Right ventricle myocardium superior (tissue), 1 donor: ENCODE measurements at regions not wholly inside any gene's neighbourhood (a gene's known extent, or its start where the extent isn't known, plus 50 kb on each side); places are given as distances from the start of the nearest gene placed in this dataset.
A peak's percentile ranks its signal among the peaks of the same experiment; 100 is the strongest.

Source experiments
- ATAC-seq: fragments of 200-7000 bp; cut with Tn5 transposase; one replicate; pipeline ENCODE4 v1.9.1; 2020; ENCODE audit warnings: mild to moderate bottlenecking; ENCODE audit not compliant: poor library complexity
- DNase-seq: peaks from one replicate; pipeline ENCODE4 v3.0.0-alpha.2; 2020
- intact Hi-C: fragments of 100-400 bp; cut with DNase I; formaldehyde crosslinking; loops from one replicate; pipeline ENCODE4 v1.11.2; 2022
- donor health status: DM: no; HTN: yes; CAD: no; lungs with severe emphysema.

- DNase-seq (no peak), ATAC-seq (no peak)
- intact Hi-C loops, result no loop called here
Measured at GRCh38 chr3:161766331-161766730, 269.7 kb downstream of the OTOL1 start.

- DNase-seq, result no peak
- intact Hi-C loops, result no loop called here
- no peak for ATAC-seq
Measured at GRCh38 chr3:161770484-161771386, 274.1 kb downstream of the OTOL1 start.

DNA sequence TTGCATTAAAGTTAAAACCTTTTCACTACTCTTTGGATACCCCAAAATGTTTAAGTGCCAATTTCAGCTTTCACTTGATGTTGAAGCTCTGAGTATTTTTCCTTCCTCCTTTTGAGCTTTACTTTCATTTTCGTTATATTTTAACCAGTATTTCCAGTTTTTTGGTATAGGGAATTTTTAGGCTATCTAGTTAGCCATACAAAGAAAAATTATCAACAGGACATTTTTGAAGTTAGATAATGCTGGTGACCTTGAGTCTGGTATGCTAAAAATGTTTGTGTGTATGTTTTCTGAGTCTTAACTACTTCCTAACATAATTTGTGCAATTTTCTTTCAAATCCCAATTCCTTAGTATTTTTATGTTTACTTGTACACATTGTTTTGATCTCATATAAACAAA lies 284.8 kb downstream of the OTOL1 start:
- ATAC-seq (no peak), DNase-seq (no peak)
- intact Hi-C loops, result no loop called here

DNA sequence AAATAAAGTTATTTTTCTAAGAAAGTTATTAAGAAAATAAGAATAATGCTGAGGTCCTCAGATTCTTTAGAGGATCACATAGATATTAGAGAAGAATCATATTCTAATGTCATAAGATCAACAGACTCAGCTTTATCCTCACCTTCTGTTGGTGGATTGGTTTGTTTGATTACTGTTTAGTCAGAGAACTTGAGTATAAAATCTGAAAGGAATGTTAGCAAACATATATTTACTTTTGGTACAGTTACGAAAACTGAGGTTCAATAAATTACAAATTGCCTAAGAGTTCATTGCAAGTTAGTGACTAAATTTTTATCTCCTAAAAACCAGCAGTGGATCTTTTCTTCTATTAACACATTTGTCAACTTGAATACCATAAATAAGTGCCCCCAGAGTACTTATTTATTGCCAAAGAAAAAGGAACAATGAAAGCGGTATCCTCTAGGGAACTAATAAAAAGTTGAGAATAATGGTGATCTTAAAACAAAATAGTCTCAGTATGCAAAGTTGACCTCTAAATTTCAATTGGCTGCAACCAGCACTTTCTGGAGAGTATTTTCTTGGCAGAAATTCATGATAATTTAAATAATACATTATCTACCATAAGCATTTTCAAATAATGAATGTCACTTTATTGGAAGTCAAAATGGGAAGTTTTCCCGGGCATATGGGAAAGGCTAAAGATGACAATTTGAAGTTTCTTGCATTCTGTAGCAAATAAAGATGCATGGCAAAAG lies 296.8 kb downstream of the OTOL1 start:
- DNase-seq, result no peak
- intact Hi-C loops, result no loop called here
- no peak for ATAC-seq

- intact Hi-C loops, result no loop called here
- ATAC-seq (no peak), DNase-seq (no peak)
Measured at GRCh38 chr3:161794551-161794950, 297.9 kb downstream of the OTOL1 start.

DNA sequence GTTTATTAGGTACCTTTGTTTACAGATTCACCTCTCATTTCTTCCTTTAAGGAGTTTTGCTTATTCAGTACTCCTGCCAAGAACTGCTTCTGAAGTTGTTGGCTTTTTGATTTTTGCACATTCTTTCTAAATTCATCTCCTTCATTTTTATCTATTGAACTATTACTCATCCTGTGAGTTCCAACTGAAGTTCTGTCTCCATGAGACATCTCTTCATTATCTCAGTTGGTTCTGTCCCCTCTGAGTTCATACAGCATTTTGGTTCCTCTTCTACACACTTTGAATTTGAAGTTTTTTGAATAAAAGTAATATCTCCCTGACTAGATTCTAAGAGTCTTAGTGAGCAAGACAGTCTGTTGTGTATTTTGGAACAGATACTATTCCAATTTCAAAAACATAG lies 299.7 kb downstream of the OTOL1 start:
- ATAC-seq (no peak), DNase-seq (no peak)
- intact Hi-C loops, result no loop called here

DNA sequence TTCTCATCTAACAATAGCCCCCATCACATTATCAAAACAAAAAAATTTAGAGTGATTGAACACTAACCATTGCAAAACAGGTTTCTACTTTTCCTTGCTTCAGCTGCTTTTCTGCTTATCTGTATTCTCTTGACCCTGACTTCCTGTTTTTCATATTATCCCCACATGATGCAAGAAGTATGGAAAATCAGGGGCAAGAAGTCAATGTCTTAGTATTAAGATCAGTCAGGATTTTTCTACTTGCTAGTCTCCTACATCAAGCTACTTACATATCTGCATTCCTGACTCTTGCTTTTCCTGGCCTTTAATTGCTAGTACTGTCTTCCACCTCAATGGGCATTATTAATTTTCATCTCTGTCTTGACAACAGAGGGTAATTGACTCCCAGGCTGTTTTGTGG lies 300.2 kb downstream of the OTOL1 start:
- ATAC-seq, result no peak
- no peak for DNase-seq
- intact Hi-C loops, result no loop called here

- ATAC-seq (no peak), DNase-seq (no peak)
- intact Hi-C loops, result no loop called here
Measured at GRCh38 chr3:161798016-161798415, 301.4 kb downstream of the OTOL1 start.

DNA sequence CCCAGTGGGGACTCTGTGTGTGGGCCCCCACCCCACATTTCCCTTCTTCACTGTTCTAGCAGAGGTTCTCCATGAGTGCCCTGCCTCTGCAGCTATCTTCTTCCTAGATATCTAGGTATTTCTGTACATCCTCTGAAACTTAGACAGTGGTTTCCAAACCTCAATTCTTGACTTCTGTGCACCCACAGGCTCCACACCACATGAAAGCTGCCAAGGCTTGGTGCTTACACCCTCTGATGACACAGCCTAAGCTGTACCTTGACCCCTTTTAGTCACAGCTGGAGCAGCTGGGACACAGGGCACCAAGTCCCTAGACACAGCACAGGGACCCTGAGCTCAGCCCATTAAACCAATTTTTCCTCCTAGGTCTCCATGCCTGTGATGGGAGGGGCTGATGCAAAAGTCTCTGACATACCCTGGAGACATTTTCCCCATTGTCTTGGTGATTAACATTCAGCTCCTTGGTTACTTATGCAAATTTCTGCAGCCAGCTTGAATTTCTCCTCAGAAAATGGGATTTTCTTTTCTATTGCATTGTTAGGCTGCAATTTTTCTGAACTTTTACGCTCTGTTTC lies 304.5 kb downstream of the OTOL1 start:
- intact Hi-C loops, result no loop called here
- no peak for DNase-seq
- ATAC-seq, result no peak

GRCh38 chr3:161818106-161818505 lies 321.5 kb downstream of the OTOL1 start:
- no peak for DNase-seq
- intact Hi-C loops, result no loop called here
- ATAC-seq, result no peak

- DNase-seq, result no peak
- intact Hi-C loops, result no loop called here
- ATAC-seq, result no peak
Measured at GRCh38 chr3:161821591-161821990, 325.0 kb downstream of the OTOL1 start.

- DNase-seq, result no peak
- intact Hi-C loops, result no loop called here
- ATAC-seq, result no peak
Measured at GRCh38 chr3:161822291-161822690, 325.7 kb downstream of the OTOL1 start.

- intact Hi-C loops, result no loop called here
- no peak for ATAC-seq
- no peak for DNase-seq
Measured at GRCh38 chr3:161823910-161824309, 327.3 kb downstream of the OTOL1 start.

GRCh38 chr3:161838021-161838420 lies 341.4 kb downstream of the OTOL1 start:
- DNase-seq (no peak), ATAC-seq (no peak)
- intact Hi-C loops, result no loop called here

DNA sequence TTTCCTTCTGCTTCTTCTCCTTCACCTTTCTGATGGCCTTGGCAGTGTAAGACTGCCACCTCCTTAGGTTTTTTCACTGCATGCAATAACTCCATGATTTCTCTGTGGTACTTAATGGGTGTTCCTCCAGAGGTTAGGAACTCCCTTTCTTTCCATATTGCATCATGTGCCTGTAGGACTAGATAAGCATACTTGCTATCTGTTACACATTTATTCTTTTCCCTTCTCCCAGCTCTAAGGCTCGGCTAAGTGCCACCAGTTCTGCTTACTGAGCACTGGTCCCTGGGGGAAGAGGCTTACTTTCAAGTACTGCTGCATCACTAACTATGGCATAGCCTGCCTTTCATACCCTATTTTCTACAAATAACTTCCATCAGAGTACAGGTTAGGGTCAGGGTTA lies 351.8 kb downstream of the OTOL1 start:
- intact Hi-C loops, result no loop called here
- no peak for ATAC-seq
- DNase-seq, result no peak

DNA sequence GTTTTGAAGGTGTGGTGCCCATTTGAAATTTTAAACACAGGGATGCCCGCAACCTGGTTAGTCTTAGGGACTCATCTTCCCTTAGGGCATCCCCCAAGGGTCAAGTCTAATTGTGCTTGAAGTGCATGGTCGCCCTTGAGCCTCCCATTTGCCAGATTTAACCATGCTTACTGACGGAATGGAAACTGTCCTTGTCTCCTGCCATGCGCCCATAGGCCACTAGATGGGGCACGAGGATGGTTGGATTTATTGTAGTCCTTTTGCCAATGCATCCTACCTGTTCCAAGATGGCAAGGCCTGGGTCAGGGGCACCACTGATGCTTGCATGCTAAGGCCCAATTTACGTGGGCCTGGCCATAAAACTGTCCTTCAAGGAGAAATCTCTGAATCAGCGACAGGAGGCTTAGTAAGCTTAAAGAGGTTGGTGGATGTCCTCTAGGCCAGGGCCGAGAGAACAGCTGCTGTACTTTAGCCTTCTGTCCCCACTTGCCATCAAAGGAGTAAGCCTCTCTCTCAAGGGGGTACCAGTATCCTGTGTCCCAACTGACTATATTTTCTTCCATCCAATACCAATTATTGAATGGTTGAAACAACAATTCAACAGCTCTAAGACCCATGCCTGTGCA lies 355.4 kb downstream of the OTOL1 start:
- DNase-seq, result peak; percentile 47
- intact Hi-C loops, result no loop called here
- no peak for ATAC-seq

GRCh38 chr3:161852744-161853143 lies 356.1 kb downstream of the OTOL1 start:
- ATAC-seq (no peak), DNase-seq (peak; percentile 17)
- intact Hi-C loops, result no loop called here

GRCh38 chr3:161854232-161854771 lies 357.7 kb downstream of the OTOL1 start:
- peak; percentile 18 for DNase-seq
- intact Hi-C loops, result no loop called here
- ATAC-seq, result no peak

- DNase-seq, result no peak
- intact Hi-C loops, result no loop called here
Measured at GRCh38 chr3:161859057-161859456, 362.4 kb downstream of the OTOL1 start.

More at GRCh38 chr3:161859057-161859456, 362.4 kb downstream of the OTOL1 start:
- no peak for ATAC-seq
